GM12864 (cell line): ENCODE measurements at regions not wholly inside any gene's neighbourhood (a gene's known extent, or its start where the extent isn't known, plus 50 kb on each side); places are given as distances from the start of the nearest gene placed in this dataset.

Experiments used
- DNase-seq: peaks from one replicate; pipeline ENCODE4 v3.0.0-alpha.2; 2011; ENCODE audit warnings: low read depth
- H3K4me3 ChIP-seq: 2 replicates; pipeline ENCODE4 v1.5.1; 2011; ENCODE audit warnings: mild to moderate bottlenecking, low read depth, low read length, control low read depth
- CTCF ChIP-seq: IDR thresholded peaks from 2 replicates; pipeline ENCODE4 v1.5.1; 2011; ENCODE audit warnings: low read depth, mild to moderate bottlenecking, moderate library complexity, low read length, control low read depth, inconsistent platforms; ENCODE audit errors: missing control alignments

GRCh38 chr5:148012801-148013200 lies 51.0 kb upstream of the SPINK5 start:
- no peak overlapping the region for H3K4me3 ChIP-seq
- no peak for TF ChIP-seq CTCF
- no peak for DNase-seq

- no peak overlapping the region for H3K4me3 ChIP-seq
- no peak for DNase-seq
- no peak for TF ChIP-seq CTCF
Observed at GRCh38 chr5:148011398-148012137, 52.2 kb upstream of the SPINK5 start.

GRCh38 chr5:148005788-148006520 lies 57.8 kb upstream of the SPINK5 start:
- H3K4me3 ChIP-seq = no peak overlapping the region
- DNase-seq = no peak
- peak; percentile 51 for TF ChIP-seq CTCF

GRCh38 chr5:148003226-148003625 lies 60.6 kb upstream of the SPINK5 start:
- DNase-seq = no peak
- TF ChIP-seq CTCF = no peak
- no peak overlapping the region for H3K4me3 ChIP-seq

GRCh38 chr5:148002451-148002850 lies 61.3 kb upstream of the SPINK5 start:
- no peak for DNase-seq
- H3K4me3 ChIP-seq = no peak overlapping the region
- no peak for TF ChIP-seq CTCF

- H3K4me3 ChIP-seq = no peak overlapping the region
- TF ChIP-seq CTCF = no peak
- no peak for DNase-seq
Observed at GRCh38 chr5:148000036-148000435, 63.7 kb upstream of the SPINK5 start.

- no peak for TF ChIP-seq CTCF
- no peak for DNase-seq
- no peak overlapping the region for H3K4me3 ChIP-seq
Observed at GRCh38 chr5:147998704-147999103, 65.1 kb upstream of the SPINK5 start.
